ENCODE measurements at regions not wholly inside any gene's neighbourhood (a gene's known extent, or its start where the extent isn't known, plus 50 kb on each side); places are given as distances from the start of the nearest gene placed in this dataset.

GRCh38 chr16:6023449-6023848, 925.9 kb upstream of the EEF2KMT start:
- H3K4me1 Mint-ChIP-seq (ENCODE audit: low read depth, unreplicated experiment) = no peaks in the 10 kb centered on the region
- H3K27ac Mint-ChIP-seq (ENCODE audit: unreplicated experiment) = no peak overlapping the region
- H3K9me3 Mint-ChIP-seq (ENCODE audit: low read depth, unreplicated experiment) = no peaks in the 10 kb centered on the region
- H3K27me3 Mint-ChIP-seq (ENCODE audit: unreplicated experiment) = peaks cover 56% of the 10 kb centered on the region
- no peak for DNase-seq
- H3K36me3 Mint-ChIP-seq (ENCODE audit: insufficient read depth, unreplicated experiment) = peaks cover 5% of the 10 kb centered on the region
- no peak for TF ChIP-seq CTCF (IDR thresholded peaks at IDR 0.05; ENCODE audit: unreplicated experiment)
- no TSS peak for BruUV-seq (replicated peaks)
- intact Hi-C loops (cut with micrococcal nuclease; ENCODE audit: unreplicated experiment) = no loop called here
- no peak overlapping the region for H3K4me3 Mint-ChIP-seq (ENCODE audit: low read depth, unreplicated experiment)
- CTCF ChIA-PET = interaction anchor here (0.5 to 0.6 kb wide), 2 partner anchors 32 to 119 kb away, joined by 3 to 5 read pairs; no protein-coding TSS in a partner anchor

GRCh38 chr16:6021276-6021943, 923.8 kb upstream of the EEF2KMT start:
- Mint-ChIP-seq H3K36me3 (ENCODE audit: insufficient read depth, unreplicated experiment) (peaks cover 5% of the 10 kb centered on the region), H3K4me1 (ENCODE audit: low read depth, unreplicated experiment) (no peaks in the 10 kb centered on the region), H3K27me3 (ENCODE audit: unreplicated experiment) (peaks cover 47% of the 10 kb centered on the region), H3K4me3 (ENCODE audit: low read depth, unreplicated experiment) (no peak overlapping the region), H3K27ac (ENCODE audit: unreplicated experiment) (no peak overlapping the region), H3K9me3 (ENCODE audit: low read depth, unreplicated experiment) (no peaks in the 10 kb centered on the region)
- BruUV-seq (replicated peaks) = no TSS peak
- intact Hi-C loops (cut with micrococcal nuclease; ENCODE audit: unreplicated experiment) = no loop called here
- CTCF ChIA-PET = interaction anchor here (0.5 kb wide), 1 partner anchor 559 kb away, joined by 3 read pairs; no protein-coding TSS in a partner anchor
- no peak for TF ChIP-seq CTCF (IDR thresholded peaks at IDR 0.05; ENCODE audit: unreplicated experiment)
- no peak for DNase-seq

GRCh38 chr16:6020162-6020985, 922.8 kb upstream of the EEF2KMT start:
- Mint-ChIP-seq H3K4me1 (ENCODE audit: low read depth, unreplicated experiment) (no peaks in the 10 kb centered on the region), H3K4me3 (ENCODE audit: low read depth, unreplicated experiment) (no peak overlapping the region), H3K27ac (ENCODE audit: unreplicated experiment) (no peak overlapping the region), H3K9me3 (ENCODE audit: low read depth, unreplicated experiment) (no peaks in the 10 kb centered on the region), H3K27me3 (ENCODE audit: unreplicated experiment) (peaks cover 52% of the 10 kb centered on the region), H3K36me3 (ENCODE audit: insufficient read depth, unreplicated experiment) (peaks cover 5% of the 10 kb centered on the region)
- CTCF ChIA-PET = interaction anchor here (0.5 kb wide), 1 partner anchor 558 kb away, joined by 3 read pairs; no protein-coding TSS in a partner anchor
- DNase-seq = no peak
- no peak for TF ChIP-seq CTCF (IDR thresholded peaks at IDR 0.05; ENCODE audit: unreplicated experiment)
- no TSS peak for BruUV-seq (replicated peaks)
- intact Hi-C loops (cut with micrococcal nuclease; ENCODE audit: unreplicated experiment) = no loop called here

- peaks cover 5% of the 10 kb centered on the region for H3K36me3 Mint-ChIP-seq (ENCODE audit: insufficient read depth, unreplicated experiment)
- peaks cover 49% of the 10 kb centered on the region for H3K27me3 Mint-ChIP-seq (ENCODE audit: unreplicated experiment)
- no peak for DNase-seq
- TF ChIP-seq CTCF (IDR thresholded peaks at IDR 0.05; ENCODE audit: unreplicated experiment) = no peak
- no peaks in the 10 kb centered on the region for H3K9me3 Mint-ChIP-seq (ENCODE audit: low read depth, unreplicated experiment)
- H3K4me1 Mint-ChIP-seq (ENCODE audit: low read depth, unreplicated experiment) = no peaks in the 10 kb centered on the region
- H3K27ac Mint-ChIP-seq (ENCODE audit: unreplicated experiment) = no peak overlapping the region
- no TSS peak for BruUV-seq (replicated peaks)
- intact Hi-C loops (cut with micrococcal nuclease; ENCODE audit: unreplicated experiment) = no loop called here
- CTCF ChIA-PET = no interaction called here
- no peak overlapping the region for H3K4me3 Mint-ChIP-seq (ENCODE audit: low read depth, unreplicated experiment)
Observed at GRCh38 chr16:6019490-6019991, 921.9 kb upstream of the EEF2KMT start.

Measured in Calu3 (cell line).